Mesodermal cell (in vitro differentiated cells): ENCODE measurements at regions not wholly inside any gene's neighbourhood (a gene's known extent, or its start where the extent isn't known, plus 50 kb on each side); places are given as distances from the start of the nearest gene placed in this dataset.

ENCODE experiments used
- H3K27ac ChIP-seq: 2 replicates; pipeline ENCODE4 v1.7.0; 2013; ENCODE audit warnings: mild to moderate bottlenecking, low read depth, low read length, moderate library complexity; ENCODE audit not compliant: severe bottlenecking
- H3K36me3 ChIP-seq: 2 replicates; pipeline ENCODE4 v1.7.1; 2013; ENCODE audit warnings: mild to moderate bottlenecking, low read length, moderate library complexity; ENCODE audit not compliant: control insufficient read depth, insufficient read depth
- H3K4me1 ChIP-seq: one replicate; pipeline ENCODE4 v1.7.1; 2013; ENCODE audit warnings: mild to moderate bottlenecking, low read length; ENCODE audit not compliant: insufficient read depth, control insufficient read depth, poor library complexity, severe bottlenecking
- H3K4me3 ChIP-seq: 2 replicates; pipeline ENCODE4 v1.7.0; 2013; ENCODE audit warnings: low read length, control low read depth, mild to moderate bottlenecking; ENCODE audit not compliant: insufficient read depth, poor library complexity, severe bottlenecking; ENCODE audit errors: extremely low read depth
- H3K9me3 ChIP-seq: 2 replicates; pipeline ENCODE4 v1.7.1; 2013; ENCODE audit warnings: mild to moderate bottlenecking, low read length, moderate library complexity; ENCODE audit not compliant: control insufficient read depth
- WGBS, 2 experiments: methylation state at CpG; one replicate each; pipeline ENCODE4 v1.1.5; 2013; ENCODE audit warnings: missing lambda C conversion rate in 2 of 2; ENCODE audit not compliant: insufficient coverage in 2 of 2; 5-methylcytosine and 5-hydroxymethylcytosine counted together

DNA sequence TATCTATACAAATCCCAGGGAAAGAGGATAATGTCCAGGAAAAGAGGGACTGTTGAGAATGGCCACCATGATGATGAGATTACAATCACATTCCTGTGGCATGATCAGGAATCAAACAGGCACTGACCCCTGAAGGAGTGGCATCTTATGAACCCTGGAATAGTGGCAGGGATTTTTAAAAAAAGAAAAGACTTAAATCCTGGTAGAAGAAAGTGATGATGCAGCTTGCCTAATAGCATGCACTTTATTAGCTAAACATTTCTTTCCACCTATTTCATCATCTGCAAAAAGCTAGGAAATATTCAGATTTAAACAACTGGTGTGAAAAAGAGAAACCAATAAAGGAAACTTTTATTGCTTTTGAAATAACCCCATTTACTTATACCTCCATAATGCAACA is 87.2 kb upstream of the FSHR start:
- no peaks in the 10 kb centered on the region for H3K36me3 ChIP-seq
- peaks cover 16% of the 10 kb centered on the region for H3K4me1 ChIP-seq
- peaks cover 4% of the 10 kb centered on the region for H3K9me3 ChIP-seq
- no peak overlapping the region for H3K27ac ChIP-seq
- no peak overlapping the region for H3K4me3 ChIP-seq

- Histone ChIP-seq H3K36me3 (no peaks in the 10 kb centered on the region), H3K27ac (no peak overlapping the region), H3K4me1 (peaks cover 16% of the 10 kb centered on the region), H3K9me3 (peaks cover 4% of the 10 kb centered on the region), H3K4me3 (no peak overlapping the region)
- WGBS, 2 experiments: 49 to 50% methylated on average over 2 to 3 of the region's 3 CpGs
Measured at GRCh38 chr2:49240608-49241007, 86.3 kb upstream of the FSHR start.

DNA sequence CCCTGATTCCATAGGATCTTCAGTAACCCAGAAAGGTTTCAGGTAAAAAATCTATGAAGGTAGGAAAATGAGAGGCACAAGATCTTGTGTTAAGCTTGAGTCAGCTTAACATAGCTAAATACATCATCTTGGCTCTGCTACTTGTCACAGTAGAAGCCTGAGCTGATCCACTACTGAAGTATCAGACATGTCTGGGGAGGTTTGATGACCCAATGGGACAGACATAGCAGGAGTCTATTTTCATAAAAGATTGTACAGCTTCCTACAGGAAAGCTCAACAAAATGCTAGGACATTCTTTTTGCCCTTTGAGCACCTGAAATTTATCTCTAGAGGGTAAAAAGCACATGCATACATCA is 84.3 kb upstream of the FSHR start:
- no peaks in the 10 kb centered on the region for H3K36me3 ChIP-seq
- peaks cover 4% of the 10 kb centered on the region for H3K9me3 ChIP-seq
- H3K4me3 ChIP-seq: no peak overlapping the region
- peaks cover 16% of the 10 kb centered on the region for H3K4me1 ChIP-seq
- H3K27ac ChIP-seq: no peak overlapping the region

DNA sequence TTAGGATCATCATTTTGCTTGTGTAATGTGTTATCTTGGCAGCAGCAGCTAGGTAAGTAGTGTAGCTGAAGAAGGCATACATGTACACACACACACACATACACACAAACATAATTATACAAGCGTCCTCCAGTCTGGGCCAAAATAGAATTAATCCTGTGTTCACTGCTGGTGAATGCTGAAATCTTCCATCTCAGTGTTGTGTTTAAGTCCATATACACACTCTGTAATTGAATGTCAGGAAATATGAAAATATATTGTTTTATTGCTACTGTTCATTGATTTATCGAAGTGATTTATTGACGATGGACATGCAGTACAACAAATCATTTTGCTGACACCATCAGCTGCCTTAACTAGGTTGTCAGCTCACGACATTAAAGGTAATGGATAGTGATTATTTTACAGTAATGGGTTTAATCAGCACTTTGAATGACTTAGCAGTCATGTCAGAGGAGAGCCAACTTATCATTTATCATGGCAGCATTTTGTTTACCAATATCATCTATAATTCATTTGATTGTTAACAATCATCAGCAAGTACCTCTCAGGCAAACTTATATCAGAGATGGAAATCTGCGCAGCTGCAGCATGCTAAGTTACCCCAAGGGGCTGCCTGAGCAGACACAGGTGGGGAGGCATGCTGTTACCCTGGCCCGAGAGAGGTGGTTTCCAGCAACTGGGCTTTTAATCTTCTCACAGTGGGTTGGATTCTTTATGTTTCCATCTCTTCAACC is 83.7 kb upstream of the FSHR start:
- Histone ChIP-seq H3K4me1 (peaks cover 16% of the 10 kb centered on the region), H3K36me3 (no peaks in the 10 kb centered on the region), H3K4me3 (no peak overlapping the region), H3K27ac (no peak overlapping the region), H3K9me3 (peaks cover 4% of the 10 kb centered on the region)
- WGBS, 2 experiments: 88 to 100% methylated on average over 1 to 2 of the region's 6 CpGs

GRCh38 chr2:49236316-49236715 is 82.0 kb upstream of the FSHR start:
- WGBS, 2 experiments: 100% methylated on average over 1 of the region's 1 CpG; no CpG with 5 or more reads in 1 of the 2 experiments
- Histone ChIP-seq H3K27ac (no peak overlapping the region), H3K4me1 (peaks cover 16% of the 10 kb centered on the region), H3K4me3 (no peak overlapping the region), H3K9me3 (no peaks in the 10 kb centered on the region), H3K36me3 (no peaks in the 10 kb centered on the region)

DNA sequence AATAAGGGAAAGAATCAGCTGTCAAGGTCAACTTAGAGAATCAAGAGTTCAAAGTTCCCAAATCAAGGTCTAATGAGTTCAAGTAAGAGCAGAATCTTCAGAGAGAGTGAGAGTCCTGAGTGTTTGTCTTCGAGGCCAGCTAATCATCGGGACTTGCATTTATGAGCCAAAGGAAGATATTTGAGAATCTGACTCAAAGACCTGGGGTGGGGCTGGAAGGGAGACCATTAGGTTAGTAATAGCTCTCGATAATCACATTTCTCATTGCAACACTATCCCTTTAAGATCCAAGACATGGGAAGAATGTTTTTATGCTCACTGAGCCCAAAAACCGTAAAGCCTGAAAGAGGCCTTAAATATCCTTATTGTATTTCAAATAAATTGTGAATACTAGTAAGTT is 72.0 kb upstream of the FSHR start:
- Histone ChIP-seq H3K9me3 (no peaks in the 10 kb centered on the region), H3K4me3 (no peak overlapping the region), H3K4me1 (no peaks in the 10 kb centered on the region), H3K27ac (no peak overlapping the region), H3K36me3 (no peaks in the 10 kb centered on the region)
- WGBS, 2 experiments: 95% methylated on average over 2 of the region's 4 CpGs; no CpG with 5 or more reads in 1 of the 2 experiments

DNA sequence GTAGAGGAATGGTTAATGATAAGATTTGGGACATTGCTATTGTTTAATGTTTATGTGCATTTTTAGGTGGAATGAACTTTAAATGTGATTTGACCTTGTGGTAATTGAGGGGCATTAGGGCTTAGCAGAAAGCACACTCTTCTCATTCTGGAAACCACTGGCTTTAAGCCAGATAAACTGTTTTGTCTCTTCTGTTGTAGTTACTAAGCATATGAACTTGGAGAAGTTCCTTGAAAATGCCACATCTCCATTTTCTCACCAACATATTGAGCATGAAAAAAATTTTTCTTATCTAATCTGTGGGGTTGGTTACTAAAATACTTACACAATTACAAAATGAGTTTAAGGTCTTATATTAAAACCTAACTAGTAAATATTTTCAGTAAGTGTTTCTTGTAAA is 70.8 kb upstream of the FSHR start:
- no peaks in the 10 kb centered on the region for H3K9me3 ChIP-seq
- no peaks in the 10 kb centered on the region for H3K36me3 ChIP-seq
- no peak overlapping the region for H3K27ac ChIP-seq
- no peaks in the 10 kb centered on the region for H3K4me1 ChIP-seq
- no peak overlapping the region for H3K4me3 ChIP-seq

GRCh38 chr2:49224426-49225010 is 70.2 kb upstream of the FSHR start:
- no peaks in the 10 kb centered on the region for H3K9me3 ChIP-seq
- H3K27ac ChIP-seq: no peak overlapping the region
- H3K4me1 ChIP-seq: no peaks in the 10 kb centered on the region
- H3K4me3 ChIP-seq: no peak overlapping the region
- 86 to 89% methylated on average over 3 to 4 of the region's 4 CpGs for WGBS, 2 experiments
- no peaks in the 10 kb centered on the region for H3K36me3 ChIP-seq

- 80 to 100% methylated on average over 1 of the region's 3 CpGs for WGBS, 2 experiments
Measured at GRCh38 chr2:49222975-49223528, 68.7 kb upstream of the FSHR start.

GRCh38 chr2:49219741-49220140 is 65.4 kb upstream of the FSHR start:
- no peaks in the 10 kb centered on the region for H3K36me3 ChIP-seq
- no peaks in the 10 kb centered on the region for H3K4me1 ChIP-seq
- no peak overlapping the region for H3K27ac ChIP-seq
- H3K9me3 ChIP-seq: no peaks in the 10 kb centered on the region
- no CpG with 5 or more reads among the region's 1 CpG for WGBS, 2 experiments
- no peak overlapping the region for H3K4me3 ChIP-seq

More at GRCh38 chr2:49222975-49223528, 68.7 kb upstream of the FSHR start:
- no peaks in the 10 kb centered on the region for H3K9me3 ChIP-seq
- H3K36me3 ChIP-seq: no peaks in the 10 kb centered on the region
- no peak overlapping the region for H3K4me3 ChIP-seq
- no peaks in the 10 kb centered on the region for H3K4me1 ChIP-seq
- no peak overlapping the region for H3K27ac ChIP-seq

GRCh38 chr2:49210191-49210590 is 55.9 kb upstream of the FSHR start:
- no peak overlapping the region for H3K4me3 ChIP-seq
- WGBS, 2 experiments: 82 to 84% methylated on average over 9 to 10 of the region's 10 CpGs

More at GRCh38 chr2:49210191-49210590, 55.9 kb upstream of the FSHR start:
- no peaks in the 10 kb centered on the region for H3K9me3 ChIP-seq
- H3K36me3 ChIP-seq: no peaks in the 10 kb centered on the region
- peaks cover 2% of the 10 kb centered on the region for H3K4me1 ChIP-seq
- no peak overlapping the region for H3K27ac ChIP-seq
